ENCODE measurements at regions not wholly inside any gene's neighbourhood (a gene's known extent, or its start where the extent isn't known, plus 50 kb on each side); places are given as distances from the start of the nearest gene placed in this dataset.

DNA sequence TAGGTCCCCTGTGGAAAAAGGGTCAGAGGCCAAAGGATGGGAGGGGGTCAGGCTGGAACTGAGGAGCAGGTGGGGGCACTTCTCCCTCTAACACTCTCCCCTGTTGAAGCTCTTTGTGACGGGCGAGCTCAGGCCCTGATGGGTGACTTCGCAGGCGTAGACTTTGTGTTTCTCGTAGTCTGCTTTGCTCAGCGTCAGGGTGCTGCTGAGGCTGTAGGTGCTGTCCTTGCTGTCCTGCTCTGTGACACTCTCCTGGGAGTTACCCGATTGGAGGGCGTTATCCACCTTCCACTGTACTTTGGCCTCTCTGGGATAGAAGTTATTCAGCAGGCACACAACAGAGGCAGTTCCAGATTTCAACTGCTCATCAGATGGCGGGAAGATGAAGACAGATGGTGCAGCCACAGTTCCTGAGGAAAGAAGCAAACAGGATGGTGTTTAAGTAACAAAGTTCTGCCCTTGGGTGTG is 165.8 kb downstream of the RPIA start:
- intact Hi-C loops (cut with DNase I): no loop called here
- TF ChIP-seq, protein P1, sequence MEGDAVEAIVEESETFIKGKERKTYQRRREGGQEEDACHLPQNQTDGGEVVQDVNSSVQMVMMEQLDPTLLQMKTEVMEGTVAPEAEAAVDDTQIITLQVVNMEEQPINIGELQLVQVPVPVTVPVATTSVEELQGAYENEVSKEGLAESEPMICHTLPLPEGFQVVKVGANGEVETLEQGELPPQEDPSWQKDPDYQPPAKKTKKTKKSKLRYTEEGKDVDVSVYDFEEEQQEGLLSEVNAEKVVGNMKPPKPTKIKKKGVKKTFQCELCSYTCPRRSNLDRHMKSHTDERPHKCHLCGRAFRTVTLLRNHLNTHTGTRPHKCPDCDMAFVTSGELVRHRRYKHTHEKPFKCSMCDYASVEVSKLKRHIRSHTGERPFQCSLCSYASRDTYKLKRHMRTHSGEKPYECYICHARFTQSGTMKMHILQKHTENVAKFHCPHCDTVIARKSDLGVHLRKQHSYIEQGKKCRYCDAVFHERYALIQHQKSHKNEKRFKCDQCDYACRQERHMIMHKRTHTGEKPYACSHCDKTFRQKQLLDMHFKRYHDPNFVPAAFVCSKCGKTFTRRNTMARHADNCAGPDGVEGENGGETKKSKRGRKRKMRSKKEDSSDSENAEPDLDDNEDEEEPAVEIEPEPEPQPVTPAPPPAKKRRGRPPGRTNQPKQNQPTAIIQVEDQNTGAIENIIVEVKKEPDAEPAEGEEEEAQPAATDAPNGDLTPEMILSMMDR (IDR thresholded peaks at IDR 0.05): no peak

DNA sequence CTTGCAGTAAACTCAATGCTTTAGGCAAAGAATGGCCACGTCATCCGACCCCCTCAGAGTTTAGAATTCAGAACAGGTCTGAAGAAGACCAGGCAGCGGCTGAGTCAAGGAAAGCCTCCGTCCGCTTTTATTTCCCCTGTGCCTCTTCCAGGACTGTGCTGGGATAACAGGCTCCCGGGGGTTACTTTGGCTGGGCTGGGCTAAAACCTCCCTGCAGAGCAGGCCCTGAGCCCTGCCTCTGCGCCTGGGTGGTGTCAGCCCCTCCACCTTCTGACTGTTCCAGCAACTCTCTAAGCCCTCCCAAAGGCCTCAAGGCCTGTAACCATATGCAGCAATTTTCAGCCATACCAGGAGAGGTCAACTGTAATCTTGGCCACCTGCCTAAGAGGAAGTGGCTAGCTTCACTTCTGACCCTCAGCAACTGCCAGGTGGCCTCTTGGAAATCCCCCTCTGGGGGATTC is 166.5 kb downstream of the RPIA start:
- intact Hi-C loops (cut with DNase I): no loop called here
- DNase-seq (ENCODE audit: low spot score in 2 of 2): no peak
- Histone ChIP-seq H3K36me3 (no peaks in the 10 kb centered on the region), H3K27ac (no peak overlapping the region), H3K27me3 (no peaks in the 10 kb centered on the region), H3K4me1 (no peaks in the 10 kb centered on the region), H3K9me3 (no peaks in the 10 kb centered on the region), H3K4me3 (no peak overlapping the region)
- TF ChIP-seq, protein P1 (IDR thresholded peaks at IDR 0.05): no peak

More for the DNA sequence above, 165.8 kb downstream of the RPIA start:
- Histone ChIP-seq H3K27ac (no peak overlapping the region), H3K9me3 (no peaks in the 10 kb centered on the region), H3K4me3 (no peak overlapping the region), H3K27me3 (no peaks in the 10 kb centered on the region), H3K4me1 (no peaks in the 10 kb centered on the region), H3K36me3 (no peaks in the 10 kb centered on the region)
- no peak for DNase-seq (ENCODE audit: low spot score in 2 of 2)

DNA sequence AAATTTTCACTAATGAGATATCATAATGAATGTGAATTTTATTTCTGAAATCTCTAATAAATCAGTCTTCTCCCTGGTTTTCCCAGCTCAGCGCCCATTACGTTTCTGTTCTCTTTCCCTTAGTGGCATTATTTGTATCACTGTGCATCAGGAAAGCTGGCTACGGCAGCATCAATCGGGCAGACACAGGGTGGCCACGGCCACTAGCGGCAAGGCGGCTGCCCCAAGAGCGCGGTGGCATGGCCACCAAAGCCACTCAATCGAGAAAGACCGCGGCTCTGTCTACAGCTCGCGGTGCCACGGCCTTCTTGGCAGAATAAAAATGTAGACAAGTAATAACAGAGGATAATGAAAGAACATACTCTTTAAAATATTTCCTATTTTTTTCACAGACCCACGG is 168.0 kb downstream of the RPIA start:
- TF ChIP-seq, protein P1 (IDR thresholded peaks at IDR 0.05): no peak
- no peak overlapping the region for H3K4me3 ChIP-seq
- DNase-seq (ENCODE audit: low spot score in 2 of 2): no peak
- no peaks in the 10 kb centered on the region for H3K27me3 ChIP-seq
- intact Hi-C loops (cut with DNase I): no loop called here
- H3K27ac ChIP-seq: no peak overlapping the region
- no peaks in the 10 kb centered on the region for H3K4me1 ChIP-seq
- H3K36me3 ChIP-seq: no peaks in the 10 kb centered on the region
- no peaks in the 10 kb centered on the region for H3K9me3 ChIP-seq

DNA sequence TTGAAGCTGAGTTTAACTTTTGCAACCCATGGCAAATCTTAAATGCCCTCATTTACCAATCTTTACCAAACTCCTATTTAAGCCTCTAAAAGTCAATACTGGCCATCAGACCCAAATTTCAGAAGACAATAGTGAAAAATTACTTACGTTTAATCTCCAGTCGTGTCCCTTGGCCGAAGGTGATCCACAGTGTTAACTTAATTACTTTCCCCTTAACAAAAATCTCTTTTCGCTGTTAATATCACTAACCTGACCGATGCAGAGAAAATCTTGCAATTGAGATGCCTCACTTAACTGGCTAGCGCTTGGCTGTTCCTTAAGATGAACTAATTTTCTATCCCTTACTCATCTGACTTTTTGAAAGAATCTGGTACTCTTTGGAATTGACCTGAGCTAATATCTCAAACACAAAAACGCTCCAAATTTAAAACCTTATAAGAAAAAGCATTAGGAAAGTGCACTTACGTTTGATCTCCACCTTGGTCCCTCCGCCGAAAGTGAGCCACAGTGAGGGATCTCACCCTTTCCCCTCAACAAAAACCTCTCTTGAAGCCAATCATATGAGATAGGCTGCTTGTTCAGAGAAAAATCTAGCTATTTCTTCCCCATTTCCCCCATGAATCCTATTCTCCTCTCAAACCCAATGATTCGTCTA is 169.1 kb downstream of the RPIA start:
- Histone ChIP-seq H3K4me1 (no peaks in the 10 kb centered on the region), H3K27me3 (no peaks in the 10 kb centered on the region), H3K27ac (no peak overlapping the region), H3K36me3 (no peaks in the 10 kb centered on the region), H3K9me3 (no peaks in the 10 kb centered on the region), H3K4me3 (no peak overlapping the region)
- intact Hi-C loops (cut with DNase I): no loop called here
- no peak for DNase-seq (ENCODE audit: low spot score in 2 of 2)
- TF ChIP-seq, protein P1 (IDR thresholded peaks at IDR 0.05): no peak

DNA sequence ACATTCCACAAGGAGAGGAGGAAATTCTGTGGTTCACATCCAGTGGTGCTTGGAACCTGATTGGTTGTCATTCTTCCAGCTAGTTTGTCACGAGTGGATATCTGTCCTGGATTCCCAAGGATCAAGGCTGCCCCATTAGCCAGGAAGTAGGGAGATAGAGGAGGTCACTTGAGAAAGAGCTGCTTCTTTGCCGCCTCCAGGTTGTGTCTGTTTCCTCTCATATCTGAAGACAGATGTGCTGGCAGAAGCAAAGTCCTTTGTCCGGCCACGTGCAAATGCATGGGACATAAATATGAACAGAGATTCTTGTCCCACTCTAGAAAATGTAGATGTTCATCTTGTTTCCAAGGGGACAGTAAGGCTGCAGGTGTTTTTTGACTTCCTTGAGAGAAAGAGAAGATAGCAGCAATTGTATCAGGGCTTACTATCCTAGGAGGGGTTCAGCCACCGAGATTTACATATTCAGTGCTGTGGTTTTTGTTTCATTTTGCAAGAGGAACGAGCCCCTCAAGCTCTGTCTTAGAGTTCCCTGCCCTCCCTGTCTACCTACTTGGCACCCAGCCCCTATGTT is 174.4 kb downstream of the RPIA start:
- no peak for DNase-seq (ENCODE audit: low spot score in 2 of 2)
- Histone ChIP-seq H3K4me1 (no peaks in the 10 kb centered on the region), H3K27me3 (no peaks in the 10 kb centered on the region), H3K36me3 (no peaks in the 10 kb centered on the region), H3K27ac (no peak overlapping the region), H3K9me3 (no peaks in the 10 kb centered on the region), H3K4me3 (no peak overlapping the region)
- TF ChIP-seq, protein P1 (IDR thresholded peaks at IDR 0.05): no peak
- intact Hi-C loops (cut with DNase I): no loop called here

Measured in ascending aorta (tissue), 2 donors.